Upper lobe of left lung (tissue), 4 donors: ENCODE measurements at regions not wholly inside any gene's neighbourhood (a gene's known extent, or its start where the extent isn't known, plus 50 kb on each side); places are given as distances from the start of the nearest gene placed in this dataset.

Source experiments
- POLR2A ChIP-seq, 4 donors: fragments of 450-650 bp; IDR thresholded peaks; one replicate each; pipeline ENCODE4 v1.5.1; 2016 to 2017; ENCODE audit warnings: antibody characterized with exemption in 4 of 4, mild to moderate bottlenecking in 2 of 4
- POLR2AphosphoS5 ChIP-seq, 2 donors: sonication (generic); formaldehyde crosslinking; IDR thresholded peaks; one replicate each; pipeline ENCODE4 v1.5.1; 2017; ENCODE audit warnings: antibody characterized with exemption in 2 of 2
- TF ChIP-seq, protein P1 (sequence below), 6 experiments: fragments of 450-650 bp in 4 of 6; fragments of 200-600 bp in 2 of 6; sonication (generic) in 2 of 6; IDR thresholded peaks; one replicate each; pipeline ENCODE4 v1.5.1; 2016 to 2019; ENCODE audit warnings: antibody characterized with exemption in 6 of 6

DNA sequence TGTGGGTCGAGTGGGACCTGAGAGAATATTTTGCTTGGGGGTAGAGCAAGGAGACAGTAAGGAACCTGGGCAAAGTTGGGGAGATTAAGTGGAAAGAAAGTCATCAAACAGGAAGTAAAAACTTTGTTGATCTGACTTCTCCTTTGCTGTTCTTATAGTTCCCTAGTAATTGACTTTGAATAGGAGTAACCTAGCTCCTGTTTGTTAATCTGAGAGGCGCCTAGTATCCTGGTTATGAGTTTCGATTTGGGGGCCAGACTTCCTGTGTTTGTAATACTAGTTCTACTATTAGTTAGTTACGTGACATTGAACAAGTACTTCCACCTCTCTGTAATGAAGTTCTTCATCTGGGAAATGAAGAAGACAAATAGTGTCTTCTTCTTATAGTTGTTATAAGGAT lies 99.1 kb downstream of the ZNF365 start:
- TF ChIP-seq POLR2AphosphoS5 (IDR thresholded peaks at IDR 0.05) (no peak), POLR2A (IDR thresholded peaks at IDR 0.05) (no peak)
- TF ChIP-seq, protein P1, sequence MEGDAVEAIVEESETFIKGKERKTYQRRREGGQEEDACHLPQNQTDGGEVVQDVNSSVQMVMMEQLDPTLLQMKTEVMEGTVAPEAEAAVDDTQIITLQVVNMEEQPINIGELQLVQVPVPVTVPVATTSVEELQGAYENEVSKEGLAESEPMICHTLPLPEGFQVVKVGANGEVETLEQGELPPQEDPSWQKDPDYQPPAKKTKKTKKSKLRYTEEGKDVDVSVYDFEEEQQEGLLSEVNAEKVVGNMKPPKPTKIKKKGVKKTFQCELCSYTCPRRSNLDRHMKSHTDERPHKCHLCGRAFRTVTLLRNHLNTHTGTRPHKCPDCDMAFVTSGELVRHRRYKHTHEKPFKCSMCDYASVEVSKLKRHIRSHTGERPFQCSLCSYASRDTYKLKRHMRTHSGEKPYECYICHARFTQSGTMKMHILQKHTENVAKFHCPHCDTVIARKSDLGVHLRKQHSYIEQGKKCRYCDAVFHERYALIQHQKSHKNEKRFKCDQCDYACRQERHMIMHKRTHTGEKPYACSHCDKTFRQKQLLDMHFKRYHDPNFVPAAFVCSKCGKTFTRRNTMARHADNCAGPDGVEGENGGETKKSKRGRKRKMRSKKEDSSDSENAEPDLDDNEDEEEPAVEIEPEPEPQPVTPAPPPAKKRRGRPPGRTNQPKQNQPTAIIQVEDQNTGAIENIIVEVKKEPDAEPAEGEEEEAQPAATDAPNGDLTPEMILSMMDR (IDR thresholded peaks at IDR 0.05) = no peak
